Stimulated activated CD8-positive, alpha-beta memory T cell treated with anti-CD3 and anti-CD28 coated beads, Interleukin-4, amount 100 ng/mL, for 1 hour (primary cell): ENCODE measurements at regions not wholly inside any gene's neighbourhood (a gene's known extent, or its start where the extent isn't known, plus 50 kb on each side); places are given as distances from the start of the nearest gene placed in this dataset.
"Not testable (repeated sequence)": the region's sequence is repeated elsewhere in the genome, so short reads cannot be mapped to it uniquely, and the experiment has no call there.

ENCODE experiments used
- DNase-seq, 2 donors: peaks; one replicate each; pipeline ENCODE4 v3.0.0-alpha.2; 2020; ENCODE audit warnings: low read depth in 2 of 2, low spot score in 1 of 2

- no peak for DNase-seq
Observed at GRCh38 chr10:4246881-4247358, 461.9 kb upstream of the KLF6 start.

GRCh38 chr10:4243651-4244050 is 458.6 kb upstream of the KLF6 start:
- DNase-seq, result no peak

- DNase-seq, result no peak
Observed at GRCh38 chr10:4243169-4243568, 458.2 kb upstream of the KLF6 start.

- DNase-seq, result no peak
Observed at GRCh38 chr10:4242561-4243035, 457.6 kb upstream of the KLF6 start.

- DNase-seq, result no peak
Observed at GRCh38 chr10:4241724-4242345, 456.8 kb upstream of the KLF6 start.

GRCh38 chr10:4240608-4241197 is 455.7 kb upstream of the KLF6 start:
- DNase-seq, result no peak

- no peak for DNase-seq
Observed at GRCh38 chr10:4239186-4239585, 454.2 kb upstream of the KLF6 start.

- not testable (repeated sequence) for DNase-seq
Observed at GRCh38 chr10:4236905-4237304, 451.9 kb upstream of the KLF6 start.

GRCh38 chr10:4234661-4235060 is 449.7 kb upstream of the KLF6 start:
- DNase-seq, result no peak

- no peak for DNase-seq
Observed at GRCh38 chr10:4231439-4231838, 446.4 kb upstream of the KLF6 start.

- no peak for DNase-seq
Observed at GRCh38 chr10:4230036-4230435, 445.0 kb upstream of the KLF6 start.

- DNase-seq, result no peak
Observed at GRCh38 chr10:4229106-4229505, 444.1 kb upstream of the KLF6 start.

GRCh38 chr10:4227586-4227985 is 442.6 kb upstream of the KLF6 start:
- DNase-seq, result no peak

GRCh38 chr10:4226941-4227540 is 442.0 kb upstream of the KLF6 start:
- no peak for DNase-seq

- DNase-seq, result no peak
Observed at GRCh38 chr10:4224178-4224577, 439.2 kb upstream of the KLF6 start.

GRCh38 chr10:4221310-4221709 is 436.3 kb upstream of the KLF6 start:
- not testable (repeated sequence) for DNase-seq

- DNase-seq, result no peak
Observed at GRCh38 chr10:4219901-4220300, 434.9 kb upstream of the KLF6 start.

- no peak for DNase-seq
Observed at GRCh38 chr10:4217653-4218052, 432.6 kb upstream of the KLF6 start.

- no peak for DNase-seq
Observed at GRCh38 chr10:4217187-4217586, 432.2 kb upstream of the KLF6 start.

GRCh38 chr10:4216726-4217125 is 431.7 kb upstream of the KLF6 start:
- no peak for DNase-seq

- DNase-seq, result no peak
Observed at GRCh38 chr10:4215963-4216575, 431.1 kb upstream of the KLF6 start.

- DNase-seq, result no peak
Observed at GRCh38 chr10:4215485-4215884, 430.5 kb upstream of the KLF6 start.
